K562 (cell line): ENCODE measurements at regions not wholly inside any gene's neighbourhood (a gene's known extent, or its start where the extent isn't known, plus 50 kb on each side); places are given as distances from the start of the nearest gene placed in this dataset.

ENCODE experiments used
- MYC ChIP-seq, 2 experiments: fragments of 250-450 bp in 1 of 2; sonication (Bioruptor Pico) in 1 of 2; IDR thresholded peaks; 2 replicates each; pipeline versions ENCODE4 v1.5.1 to v1.6.1; 2012 to 2021; ENCODE audit warnings: low read depth in 2 of 2, borderline replicate concordance in 1 of 2, improper control_type of control experiment in 1 of 2, low read length in 1 of 2, mild to moderate bottlenecking in 1 of 2, moderate library complexity in 1 of 2
- PHB2 ChIP-seq: fragments of 450-650 bp; IDR thresholded peaks from 2 replicates; pipeline ENCODE4 v1.6.1; 2017; ENCODE audit warnings: low read depth
- RERE ChIP-seq: sonication (generic); formaldehyde crosslinking; IDR thresholded peaks from 2 replicates; pipeline ENCODE4 v1.8.0; 2023; ENCODE audit warnings: missing genetic modification reagents, mild to moderate bottlenecking, borderline replicate concordance
- U2AF1 ChIP-seq: fragments of 200-400 bp; formaldehyde crosslinking; optimal IDR thresholded peaks from 2 replicates; pipeline ENCODE3; 2017; ENCODE audit warnings: mild to moderate bottlenecking, low read depth, low read length, moderate library complexity
- ZNF449 ChIP-seq: fragments of 250-450 bp; sonication (Bioruptor Pico); IDR thresholded peaks from 2 replicates; pipeline ENCODE4 v1.8.0; 2022; ENCODE audit warnings: moderate library complexity, mild to moderate bottlenecking, inconsistent platforms
- ZNF785 ChIP-seq: fragments of 250-450 bp; sonication (Bioruptor Pico); IDR thresholded peaks from 2 replicates; pipeline ENCODE4 v1.4.0; 2020; ENCODE audit warnings: mild to moderate bottlenecking

GRCh38 chr11:45476126-45476525 is 189.3 kb downstream of the CHST1 start (continued):
- TF ChIP-seq RERE (no peak), U2AF1 (no peak), MYC (IDR thresholded peaks at IDR 0.05; ENCODE audit: low read depth, low read length) (no peak), MYC (CRISPR knock-in tag; IDR thresholded peaks at IDR 0.05; ENCODE audit: borderline replicate concordance, low read depth) (no peak), PHB2 (no peak), ZNF785 (CRISPR knock-in tag) (no peak), ZNF449 (CRISPR knock-in tag) (no peak)
